MG63 (cell line): ENCODE measurements at regions not wholly inside any gene's neighbourhood (a gene's known extent, or its start where the extent isn't known, plus 50 kb on each side); places are given as distances from the start of the nearest gene placed in this dataset.

Source experiments
- DNase-seq: peaks from one replicate; pipeline ENCODE4 v3.0.0-alpha.2; 2020
- H3K27me3 ChIP-seq: fragments of 250-450 bp; sonication (Bioruptor Pico); 2 replicates; pipeline ENCODE4 v1.5.1; 2020; ENCODE audit warnings: mild to moderate bottlenecking, moderate library complexity
- H3K36me3 ChIP-seq: fragments of 250-450 bp; sonication (Bioruptor Pico); 2 replicates; pipeline ENCODE4 v1.5.1; 2020; ENCODE audit warnings: mild to moderate bottlenecking, moderate library complexity
- H3K4me3 ChIP-seq: fragments of 250-450 bp; sonication (Bioruptor Pico); 2 replicates; pipeline ENCODE4 v1.5.1; 2020; ENCODE audit warnings: mild to moderate bottlenecking, moderate library complexity
- H3K9me3 ChIP-seq: fragments of 250-450 bp; sonication (Bioruptor Pico); 2 replicates; pipeline ENCODE4 v1.5.1; 2020; ENCODE audit warnings: mild to moderate bottlenecking, moderate library complexity

GRCh38 chr11:95698676-95699557 is 90.7 kb downstream of the FAM76B start:
- peaks cover 2% of the 10 kb centered on the region; the same call in 1 of the 2 replicates for H3K9me3 ChIP-seq

GRCh38 chr11:95697614-95698408 is 91.8 kb downstream of the FAM76B start:
- H3K9me3 ChIP-seq: peaks cover 2% of the 10 kb centered on the region; the same call in 1 of the 2 replicates
- DNase-seq: no peak
- H3K36me3 ChIP-seq: no peaks in the 10 kb centered on the region
- no peaks in the 10 kb centered on the region for H3K27me3 ChIP-seq
- no peak overlapping the region for H3K4me3 ChIP-seq

More at GRCh38 chr11:95698676-95699557, 90.7 kb downstream of the FAM76B start:
- no peak for DNase-seq
- Histone ChIP-seq H3K4me3 (no peak overlapping the region), H3K27me3 (no peaks in the 10 kb centered on the region), H3K36me3 (no peaks in the 10 kb centered on the region)

- Histone ChIP-seq H3K4me3 (no peak overlapping the region), H3K36me3 (no peaks in the 10 kb centered on the region), H3K9me3 (peaks cover 2% of the 10 kb centered on the region; the same call in 1 of the 2 replicates), H3K27me3 (no peaks in the 10 kb centered on the region)
- no peak for DNase-seq
These were observed 94.4 kb downstream of the FAM76B start for GRCh38 chr11:95695181-95695580.

GRCh38 chr11:95693298-95693697 is 96.3 kb downstream of the FAM76B start:
- Histone ChIP-seq H3K4me3 (no peak overlapping the region), H3K36me3 (no peaks in the 10 kb centered on the region), H3K27me3 (no peaks in the 10 kb centered on the region), H3K9me3 (peaks cover 2% of the 10 kb centered on the region; the same call in 1 of the 2 replicates)
- DNase-seq: no peak

GRCh38 chr11:95692526-95693260 is 96.9 kb downstream of the FAM76B start:
- H3K27me3 ChIP-seq: no peaks in the 10 kb centered on the region

GRCh38 chr11:95690100-95690499 is 99.5 kb downstream of the FAM76B start:
- H3K9me3 ChIP-seq: peaks cover under 1% of the 10 kb centered on the region; the same call in 1 of the 2 replicates
- DNase-seq: no peak
- H3K36me3 ChIP-seq: no peaks in the 10 kb centered on the region
- H3K4me3 ChIP-seq: no peak overlapping the region
- H3K27me3 ChIP-seq: no peaks in the 10 kb centered on the region

More at GRCh38 chr11:95692526-95693260, 96.9 kb downstream of the FAM76B start:
- no peak for DNase-seq
- Histone ChIP-seq H3K4me3 (no peak overlapping the region), H3K9me3 (peaks cover 2% of the 10 kb centered on the region; the same call in 1 of the 2 replicates), H3K36me3 (no peaks in the 10 kb centered on the region)

- no peak for DNase-seq
- no peaks in the 10 kb centered on the region for H3K9me3 ChIP-seq
- H3K27me3 ChIP-seq: no peaks in the 10 kb centered on the region
- H3K36me3 ChIP-seq: no peaks in the 10 kb centered on the region
- H3K4me3 ChIP-seq: no peak overlapping the region
These were observed 100.9 kb downstream of the FAM76B start for GRCh38 chr11:95688501-95689222.

- Histone ChIP-seq H3K36me3 (no peaks in the 10 kb centered on the region), H3K9me3 (no peaks in the 10 kb centered on the region), H3K27me3 (no peaks in the 10 kb centered on the region), H3K4me3 (no peak overlapping the region)
- no peak for DNase-seq
These were observed 101.6 kb downstream of the FAM76B start for GRCh38 chr11:95688015-95688414.

GRCh38 chr11:95686265-95686664 is 103.3 kb downstream of the FAM76B start:
- no peaks in the 10 kb centered on the region for H3K36me3 ChIP-seq

GRCh38 chr11:95684701-95685100 is 104.9 kb downstream of the FAM76B start:
- H3K4me3 ChIP-seq: no peak overlapping the region

More at GRCh38 chr11:95686265-95686664, 103.3 kb downstream of the FAM76B start:
- H3K27me3 ChIP-seq: no peaks in the 10 kb centered on the region
- no peaks in the 10 kb centered on the region for H3K9me3 ChIP-seq
- DNase-seq: no peak
- H3K4me3 ChIP-seq: no peak overlapping the region

GRCh38 chr11:95684170-95684569 is 105.4 kb downstream of the FAM76B start:
- no peaks in the 10 kb centered on the region for H3K36me3 ChIP-seq
- H3K9me3 ChIP-seq: no peaks in the 10 kb centered on the region
- no peak overlapping the region for H3K4me3 ChIP-seq
- no peaks in the 10 kb centered on the region for H3K27me3 ChIP-seq
- DNase-seq: no peak

More at GRCh38 chr11:95684701-95685100, 104.9 kb downstream of the FAM76B start:
- Histone ChIP-seq H3K9me3 (no peaks in the 10 kb centered on the region), H3K27me3 (no peaks in the 10 kb centered on the region), H3K36me3 (no peaks in the 10 kb centered on the region)
- DNase-seq: no peak

- Histone ChIP-seq H3K36me3 (no peaks in the 10 kb centered on the region), H3K27me3 (no peaks in the 10 kb centered on the region), H3K9me3 (no peaks in the 10 kb centered on the region), H3K4me3 (no peak overlapping the region)
- peak; percentile 35 for DNase-seq
These were observed 107.0 kb downstream of the FAM76B start for GRCh38 chr11:95682552-95682951.

- Histone ChIP-seq H3K36me3 (no peaks in the 10 kb centered on the region), H3K4me3 (no peak overlapping the region), H3K9me3 (no peaks in the 10 kb centered on the region), H3K27me3 (no peaks in the 10 kb centered on the region)
- peak; percentile 3 for DNase-seq
These were observed 109.2 kb downstream of the FAM76B start for GRCh38 chr11:95680169-95680929.

GRCh38 chr11:95678988-95679387 is 110.6 kb downstream of the FAM76B start:
- H3K36me3 ChIP-seq: no peaks in the 10 kb centered on the region
- no peaks in the 10 kb centered on the region for H3K27me3 ChIP-seq
- H3K4me3 ChIP-seq: no peak overlapping the region
- no peaks in the 10 kb centered on the region for H3K9me3 ChIP-seq
- DNase-seq: no peak

GRCh38 chr11:95676308-95676707 is 113.3 kb downstream of the FAM76B start:
- Histone ChIP-seq H3K27me3 (no peaks in the 10 kb centered on the region), H3K4me3 (no peak overlapping the region), H3K9me3 (no peaks in the 10 kb centered on the region), H3K36me3 (no peaks in the 10 kb centered on the region)
- DNase-seq: no peak
